ENCODE measurements at regions not wholly inside any gene's neighbourhood (a gene's known extent, or its start where the extent isn't known, plus 50 kb on each side); places are given as distances from the start of the nearest gene placed in this dataset.

DNA sequence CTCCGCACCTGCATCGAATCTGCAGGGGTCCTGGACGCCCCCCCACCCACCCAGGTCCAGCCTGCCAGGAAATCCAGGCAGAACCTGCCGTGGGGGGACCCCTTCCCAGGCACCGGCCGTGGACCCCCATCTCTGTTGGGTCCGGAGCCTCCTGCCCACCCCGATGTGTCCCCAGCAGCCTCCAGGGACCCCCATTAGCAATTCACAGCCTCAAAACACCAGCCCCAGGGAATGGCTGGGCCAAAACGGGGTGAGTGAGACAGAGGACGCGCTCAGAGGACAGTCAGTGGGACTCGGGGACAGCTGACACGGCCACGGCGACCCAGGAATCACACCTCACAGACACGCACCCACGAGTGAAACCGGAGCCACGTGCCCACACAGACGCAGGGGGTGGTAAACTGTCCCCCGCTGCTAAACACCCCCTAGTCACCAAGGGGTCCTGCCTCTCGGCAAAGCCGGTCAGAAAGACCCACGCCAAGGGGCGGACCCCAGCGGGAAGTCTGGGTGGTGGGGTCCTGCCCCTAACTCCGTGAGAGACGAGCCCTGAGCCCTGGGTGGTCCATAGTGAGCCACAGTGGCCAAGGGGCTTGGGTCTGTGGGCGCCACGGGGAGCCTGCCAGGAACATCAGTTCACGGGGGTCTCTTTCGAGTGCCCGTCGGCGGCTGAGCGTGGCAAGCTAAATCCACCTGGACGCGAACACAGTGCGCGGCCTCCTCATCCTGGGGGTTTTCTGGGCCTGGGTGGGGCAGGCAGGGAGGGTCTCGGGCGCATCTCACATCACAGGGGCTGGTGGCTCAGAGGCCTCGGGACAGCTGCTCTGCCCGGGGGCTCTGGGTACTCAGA, 126.5 kb upstream of the NKX1-1 start:
- 70% methylated on average over 2 of the region's 44 CpGs for WGBS (ENCODE audit: insufficient coverage, low coverage, low lambda C conversion rate, missing lambda C conversion rate)
- DNase-seq (peak in 1 of 3 donors; percentile 51), ATAC-seq (no peak)
- Histone ChIP-seq H3K27me3 (no peaks in the 10 kb centered on the region), H3K9me3 (no peaks in the 10 kb centered on the region), H3K27ac (no peak overlapping the region), H3K4me3 (no peak overlapping the region), H3K4me1 (no peaks in the 10 kb centered on the region), H3K36me3 (no peaks in the 10 kb centered on the region)
- TF ChIP-seq, protein P1, sequence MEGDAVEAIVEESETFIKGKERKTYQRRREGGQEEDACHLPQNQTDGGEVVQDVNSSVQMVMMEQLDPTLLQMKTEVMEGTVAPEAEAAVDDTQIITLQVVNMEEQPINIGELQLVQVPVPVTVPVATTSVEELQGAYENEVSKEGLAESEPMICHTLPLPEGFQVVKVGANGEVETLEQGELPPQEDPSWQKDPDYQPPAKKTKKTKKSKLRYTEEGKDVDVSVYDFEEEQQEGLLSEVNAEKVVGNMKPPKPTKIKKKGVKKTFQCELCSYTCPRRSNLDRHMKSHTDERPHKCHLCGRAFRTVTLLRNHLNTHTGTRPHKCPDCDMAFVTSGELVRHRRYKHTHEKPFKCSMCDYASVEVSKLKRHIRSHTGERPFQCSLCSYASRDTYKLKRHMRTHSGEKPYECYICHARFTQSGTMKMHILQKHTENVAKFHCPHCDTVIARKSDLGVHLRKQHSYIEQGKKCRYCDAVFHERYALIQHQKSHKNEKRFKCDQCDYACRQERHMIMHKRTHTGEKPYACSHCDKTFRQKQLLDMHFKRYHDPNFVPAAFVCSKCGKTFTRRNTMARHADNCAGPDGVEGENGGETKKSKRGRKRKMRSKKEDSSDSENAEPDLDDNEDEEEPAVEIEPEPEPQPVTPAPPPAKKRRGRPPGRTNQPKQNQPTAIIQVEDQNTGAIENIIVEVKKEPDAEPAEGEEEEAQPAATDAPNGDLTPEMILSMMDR (IDR thresholded peaks at IDR 0.05): no peak
- no peak for TF ChIP-seq POLR2A (IDR thresholded peaks at IDR 0.05)
- intact Hi-C loops (cut with DNase I): no loop called here

DNA sequence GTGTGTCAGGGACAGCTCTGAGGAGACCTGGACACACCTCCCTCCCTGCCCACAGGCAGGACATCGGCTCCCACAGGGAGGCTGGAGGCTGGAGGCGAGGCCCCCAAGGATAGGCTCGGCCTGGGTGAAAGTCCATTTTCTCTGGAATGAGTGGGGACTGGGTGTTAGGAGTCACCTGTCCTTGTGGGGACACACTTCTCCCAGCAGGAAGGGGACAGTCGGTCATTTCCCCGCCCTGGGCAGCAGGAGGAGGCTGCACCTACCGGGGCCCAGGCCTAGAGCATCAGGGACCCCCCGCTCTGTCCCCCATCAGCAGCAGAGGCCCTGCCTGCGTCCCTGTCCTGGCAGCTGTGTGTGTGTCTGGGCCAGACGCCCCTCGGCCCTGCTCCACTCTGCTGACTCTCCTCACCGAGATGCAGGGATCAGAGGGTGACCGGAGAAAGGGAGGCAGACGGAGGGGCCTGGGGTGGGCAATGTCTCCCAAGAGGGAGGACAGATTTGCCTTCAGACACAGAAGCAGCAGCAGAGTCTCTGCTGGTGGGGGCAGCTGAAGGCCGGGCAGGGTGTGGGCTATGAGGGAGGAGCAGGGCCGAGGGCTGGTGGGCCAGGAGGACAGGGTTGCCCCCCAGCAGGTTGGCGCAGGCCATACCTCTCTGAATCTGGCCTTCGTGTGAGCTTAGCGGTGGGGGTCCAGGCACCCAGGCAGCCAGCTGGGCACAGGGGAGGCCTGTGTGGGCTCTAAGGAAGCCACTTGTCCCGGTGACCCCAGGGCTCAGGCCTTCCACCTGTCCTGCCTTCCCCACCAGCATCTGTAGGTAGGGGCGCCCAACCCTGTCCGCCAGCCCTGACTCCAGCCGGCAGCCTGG, 125.7 kb upstream of the NKX1-1 start:
- Histone ChIP-seq H3K9me3 (no peaks in the 10 kb centered on the region), H3K27me3 (no peaks in the 10 kb centered on the region), H3K27ac (no peak overlapping the region), H3K36me3 (no peaks in the 10 kb centered on the region), H3K4me1 (no peaks in the 10 kb centered on the region), H3K4me3 (no peak overlapping the region)
- TF ChIP-seq, protein P1 (IDR thresholded peaks at IDR 0.05): no peak
- no peak for TF ChIP-seq POLR2A (IDR thresholded peaks at IDR 0.05)
- 51% methylated on average over 8 of the region's 22 CpGs for WGBS (ENCODE audit: insufficient coverage, low coverage, low lambda C conversion rate, missing lambda C conversion rate)
- ATAC-seq (no peak), DNase-seq (peak in 2 of 3 donors; percentile 10 to 48)
- intact Hi-C loops (cut with DNase I): no loop called here

DNA sequence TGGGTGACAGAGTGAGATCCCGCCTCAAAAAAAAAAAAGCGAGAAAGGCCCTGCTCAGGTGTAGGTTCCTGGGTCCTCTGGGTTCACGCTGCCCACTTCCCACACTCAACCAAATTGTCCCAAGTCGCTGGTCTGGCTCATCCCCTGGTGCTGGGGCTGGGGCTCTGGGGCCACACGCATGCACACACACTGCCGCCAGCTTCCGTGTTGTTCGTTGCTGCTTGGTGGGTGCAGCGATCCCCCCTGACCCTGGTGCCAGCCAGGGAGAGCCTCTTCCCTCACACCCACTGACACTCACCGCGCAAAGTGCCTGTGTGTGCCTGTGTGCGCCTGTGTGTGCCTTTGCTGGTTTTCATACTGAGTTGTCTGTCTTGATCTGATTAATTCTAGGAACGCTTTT, 124.1 kb upstream of the NKX1-1 start:
- WGBS (ENCODE audit: insufficient coverage, low coverage, low lambda C conversion rate, missing lambda C conversion rate): 70% methylated on average over 8 of the region's 13 CpGs
- ATAC-seq (no peak), DNase-seq (peak in 1 of 3 donors; percentile 35)
- H3K27me3 ChIP-seq: no peaks in the 10 kb centered on the region
- H3K27ac ChIP-seq: no peak overlapping the region
- no peaks in the 10 kb centered on the region for H3K36me3 ChIP-seq
- H3K4me1 ChIP-seq: no peaks in the 10 kb centered on the region
- intact Hi-C loops (cut with DNase I): no loop called here
- H3K9me3 ChIP-seq: no peaks in the 10 kb centered on the region
- no peak for TF ChIP-seq POLR2A (IDR thresholded peaks at IDR 0.05)
- TF ChIP-seq, protein P1 (IDR thresholded peaks at IDR 0.05): no peak
- H3K4me3 ChIP-seq: no peak overlapping the region

DNA sequence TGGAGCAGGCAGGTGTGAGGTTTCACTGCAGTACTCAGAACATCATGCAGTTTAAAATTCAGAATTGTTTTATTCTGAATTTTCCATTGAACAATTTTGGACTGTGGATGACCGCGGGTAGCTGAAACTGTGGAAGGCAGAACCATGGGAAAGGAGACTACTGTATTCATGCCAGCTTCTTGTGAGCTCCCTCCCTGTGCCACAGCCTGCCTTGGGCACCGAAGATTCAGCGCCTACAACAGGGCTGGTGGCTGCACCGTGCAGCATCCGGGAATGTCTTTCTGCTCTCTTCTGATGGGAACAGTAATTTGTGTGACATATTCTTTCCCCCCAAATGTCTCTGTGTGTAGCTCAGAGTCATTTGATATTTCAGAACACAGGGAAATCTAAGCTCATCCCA, 118.5 kb upstream of the NKX1-1 start:
- Histone ChIP-seq H3K27ac (no peak overlapping the region), H3K4me1 (no peaks in the 10 kb centered on the region), H3K27me3 (peaks cover 0 to 10% of the 10 kb centered on the region in 2 donors), H3K36me3 (no peaks in the 10 kb centered on the region), H3K4me3 (no peak overlapping the region), H3K9me3 (no peaks in the 10 kb centered on the region)
- DNase-seq: peak in 1 of 3 donors; percentile 7
- intact Hi-C loops (cut with DNase I): no loop called here
- ATAC-seq: no peak
- WGBS (ENCODE audit: insufficient coverage, low coverage, low lambda C conversion rate, missing lambda C conversion rate): 60% methylated on average over 1 of the region's 6 CpGs
- TF ChIP-seq POLR2A (IDR thresholded peaks at IDR 0.05): no peak
- TF ChIP-seq, protein P1 (IDR thresholded peaks at IDR 0.05): no peak

Measured in right lobe of liver (tissue), 6 donors.